DOHH2 (cell line): ENCODE measurements at regions not wholly inside any gene's neighbourhood (a gene's known extent, or its start where the extent isn't known, plus 50 kb on each side); places are given as distances from the start of the nearest gene placed in this dataset.

Experiments
- H3F3A ChIP-seq: fragments of 200-600 bp; sonication (generic), shearing (Covaris generic); 2 replicates; pipeline ENCODE4 v1.6.0; 2016; ENCODE audit warnings: antibody characterized with exemption, mild to moderate bottlenecking; ENCODE audit not compliant: control insufficient read depth, insufficient read depth
- H3K27ac ChIP-seq: fragments of 200-600 bp; sonication (generic); 2 replicates; pipeline ENCODE4 v1.5.1; 2014; ENCODE audit warnings: low read depth, mild to moderate bottlenecking, low read length, moderate library complexity
- H3K27me3 ChIP-seq: fragments of 200-600 bp; sonication (generic); 2 replicates; pipeline ENCODE4 v1.6.1; 2014; ENCODE audit warnings: mild to moderate bottlenecking, low read length, mixed read lengths; ENCODE audit not compliant: control insufficient read depth
- H3K36me3 ChIP-seq: fragments of 200-600 bp; sonication (generic); 2 replicates; pipeline ENCODE4 v1.6.1; 2014; ENCODE audit warnings: mild to moderate bottlenecking, low read length, moderate library complexity, mixed read lengths; ENCODE audit not compliant: control insufficient read depth
- H3K4me1 ChIP-seq: fragments of 200-600 bp; sonication (generic); 2 replicates; pipeline ENCODE4 v1.6.1; 2014; ENCODE audit warnings: mild to moderate bottlenecking, low read length, mixed read lengths; ENCODE audit not compliant: control insufficient read depth
- H3K4me2 ChIP-seq: fragments of 200-600 bp; sonication (generic); 2 replicates; pipeline ENCODE4 v1.6.0; 2014; ENCODE audit warnings: mild to moderate bottlenecking, low read length, moderate library complexity
- H3K4me3 ChIP-seq: fragments of 200-600 bp; sonication (generic); 2 replicates; pipeline ENCODE4 v1.5.1; 2014; ENCODE audit warnings: mild to moderate bottlenecking, low read length, mixed read lengths
- H3K79me2 ChIP-seq: fragments of 200-600 bp; sonication (generic); 2 replicates; pipeline ENCODE4 v1.6.1; 2014; ENCODE audit warnings: mild to moderate bottlenecking, low read length, mixed read lengths; ENCODE audit not compliant: control insufficient read depth
- H3K9me2 ChIP-seq: fragments of 200-600 bp; sonication (generic); replicated peaks from 2 replicates; pipeline ENCODE4 v1.6.1; 2014; ENCODE audit warnings: mild to moderate bottlenecking, low read length, mixed read lengths; ENCODE audit not compliant: control insufficient read depth
- H3K9me3 ChIP-seq: fragments of 200-600 bp; sonication (generic); 2 replicates; pipeline ENCODE4 v1.6.1; 2014; ENCODE audit warnings: antibody characterized with exemption, low read length, mixed read lengths; ENCODE audit not compliant: control insufficient read depth, insufficient read depth
- H4K20me1 ChIP-seq: fragments of 200-600 bp; sonication (generic); 2 replicates; pipeline ENCODE4 v1.6.0; 2014; ENCODE audit warnings: low read depth, mild to moderate bottlenecking, antibody characterized with exemption, low read length, moderate library complexity; ENCODE audit not compliant: control insufficient read depth, insufficient read depth
- CTCF ChIP-seq: fragments of 200-600 bp; sonication (generic); IDR thresholded peaks from one replicate; pipeline ENCODE4 v1.5.1; 2014; ENCODE audit warnings: antibody characterized with exemption, mild to moderate bottlenecking, low read depth, low read length; ENCODE audit not compliant: poor library complexity, severe bottlenecking
- EZH2phosphoT487 ChIP-seq: fragments of 200-600 bp; sonication (generic); IDR thresholded peaks from 2 replicates; pipeline ENCODE4 v1.6.1; 2017; ENCODE audit warnings: borderline replicate concordance, mild to moderate bottlenecking, antibody characterized with exemption, low read length, moderate library complexity, mixed read lengths

- H3F3A ChIP-seq = no peaks in the 10 kb centered on the region
Measured at GRCh38 chr3:36095238-36095637, 285.1 kb upstream of the STAC start.

GRCh38 chr3:36097209-36097608, 283.1 kb upstream of the STAC start:
- Histone ChIP-seq H3K4me2 (no peak overlapping the region), H3K4me1 (no peaks in the 10 kb centered on the region), H3K27ac (no peak overlapping the region), H3K9me2 (no peaks in the 10 kb centered on the region), H3K9me3 (no peaks in the 10 kb centered on the region), H3K36me3 (no peaks in the 10 kb centered on the region), H3K4me3 (no peak overlapping the region), H3F3A (no peaks in the 10 kb centered on the region), H3K79me2 (no peaks in the 10 kb centered on the region), H3K27me3 (0 out of 2 replicates have a peak, but pooled peaks cover 3% of the 10 kb centered on the region), H4K20me1 (no peaks in the 10 kb centered on the region)
- TF ChIP-seq CTCF (no peak), EZH2phosphoT487 (no peak)

More at GRCh38 chr3:36095238-36095637, 285.1 kb upstream of the STAC start:
- TF ChIP-seq CTCF = no peak
- TF ChIP-seq EZH2phosphoT487 = no peak
- no peaks in the 10 kb centered on the region for H3K36me3 ChIP-seq
- H3K4me2 ChIP-seq = no peak overlapping the region
- no peaks in the 10 kb centered on the region for H3K79me2 ChIP-seq
- H3K4me1 ChIP-seq = no peaks in the 10 kb centered on the region
- no peaks in the 10 kb centered on the region for H3K9me3 ChIP-seq
- H4K20me1 ChIP-seq = no peaks in the 10 kb centered on the region
- no peak overlapping the region for H3K27ac ChIP-seq
- H3K4me3 ChIP-seq = no peak overlapping the region
- H3K9me2 ChIP-seq = no peaks in the 10 kb centered on the region
- 0 out of 2 replicates have a peak, but pooled peaks cover 3% of the 10 kb centered on the region for H3K27me3 ChIP-seq

DNA sequence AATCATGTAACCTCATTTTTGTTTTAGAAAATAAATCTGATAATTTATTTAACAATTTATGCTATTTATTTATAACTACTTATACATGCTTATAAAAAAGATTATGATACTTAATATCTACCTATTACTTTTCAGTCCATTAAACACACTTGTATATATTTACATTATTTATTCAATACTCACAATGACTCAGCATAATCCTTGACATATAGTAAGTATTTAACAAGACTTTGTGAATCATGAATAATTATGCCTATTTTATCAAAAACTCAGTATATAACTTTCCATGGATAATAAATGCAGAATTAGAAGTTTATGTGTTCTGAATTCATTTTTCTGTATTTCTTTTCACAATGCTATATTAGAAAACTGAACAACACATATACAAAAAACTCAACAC, 266.0 kb upstream of the STAC start:
- Histone ChIP-seq H3K27me3 (no peaks in the 10 kb centered on the region), H3K4me3 (no peak overlapping the region), H4K20me1 (no peaks in the 10 kb centered on the region), H3K9me3 (no peaks in the 10 kb centered on the region), H3K4me1 (no peaks in the 10 kb centered on the region), H3K79me2 (no peaks in the 10 kb centered on the region), H3K36me3 (no peaks in the 10 kb centered on the region), H3F3A (no peaks in the 10 kb centered on the region), H3K27ac (no peak overlapping the region), H3K4me2 (no peak overlapping the region), H3K9me2 (no peaks in the 10 kb centered on the region)
- TF ChIP-seq EZH2phosphoT487 = no peak
- no peak for TF ChIP-seq CTCF
